ENCODE measurements at regions not wholly inside any gene's neighbourhood (a gene's known extent, or its start where the extent isn't known, plus 50 kb on each side); places are given as distances from the start of the nearest gene placed in this dataset.

DNA sequence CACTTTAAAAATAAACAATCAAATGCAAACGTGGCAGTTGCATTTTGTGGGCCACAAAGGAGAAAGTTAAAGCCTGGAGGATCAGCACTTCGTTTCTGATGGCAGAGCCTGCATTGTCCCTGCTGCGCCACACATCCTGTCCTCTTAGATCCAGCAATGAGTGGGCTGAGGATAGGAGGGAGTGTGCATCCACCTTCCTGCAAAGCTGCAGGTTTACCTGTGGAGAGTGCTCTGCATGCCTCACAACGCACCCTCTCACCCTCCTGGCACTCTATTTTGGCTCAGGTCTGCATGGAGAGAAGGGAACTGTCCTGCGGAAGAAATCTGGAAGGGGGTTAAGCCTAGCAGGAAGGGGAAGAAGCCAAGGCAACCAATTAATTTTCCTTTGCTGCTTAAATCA, 212.2 kb upstream of the SLC24A2 start:
- H3K56ac ChIP-seq (replicated peaks; ENCODE audit: insufficient read length, low read depth, low read length), result no peak overlapping the region
- no peak overlapping the region for H2BK20ac ChIP-seq (ENCODE audit: low read length)
- no peak overlapping the region for H4K8ac ChIP-seq (ENCODE audit: extremely low read depth, insufficient read depth, low read length)
- no peaks in the 10 kb centered on the region for H3K27me3 ChIP-seq (replicated peaks in 1 of 4; ENCODE audit: control insufficient read depth in 3 of 4, extremely low read depth in 1 of 4, insufficient read depth in 3 of 4, low read length in 3 of 4)
- no peak overlapping the region; the same call in 1 of the 2 replicates for H2BK12ac ChIP-seq (ENCODE audit: low read depth, low read length)
- H4K5ac ChIP-seq (ENCODE audit: insufficient read length, low read depth, low read length), result no peak overlapping the region
- H2AFZ ChIP-seq (ENCODE audit: low read length), result peak overlapping the region; percentile 88
- no peak overlapping the region for H3K14ac ChIP-seq (ENCODE audit: insufficient read length)
- CTCF ChIA-PET (ENCODE audit: partially characterized antibody), result no interaction called here
- no peak overlapping the region for H3K9ac ChIP-seq (replicated peaks in 1 of 4; ENCODE audit: extremely low read depth in 1 of 4, low read depth in 3 of 4, low read length in 3 of 4)
- no peaks in the 10 kb centered on the region for H3K79me2 ChIP-seq (ENCODE audit: control insufficient read depth in 1 of 2, insufficient read depth in 2 of 2, low read length in 2 of 2)
- no peak overlapping the region for H3K4me2 ChIP-seq (ENCODE audit: insufficient read depth in 1 of 2, low read depth in 2 of 2, low read length in 2 of 2)
- H3K4ac ChIP-seq (replicated peaks; ENCODE audit: insufficient read length, low read depth, low read length), result no peak overlapping the region
- no peaks in the 10 kb centered on the region for H3K79me1 ChIP-seq (ENCODE audit: low read depth, low read length)
- no peak overlapping the region for H3K27ac ChIP-seq (ENCODE audit: low read depth, low read length)
- TF ChIP-seq SIX5 (IDR thresholded peaks at IDR 0.05; ENCODE audit: low read depth, low read length) (no peak), RFX5 (IDR thresholded peaks at IDR 0.05; ENCODE audit: borderline replicate concordance, low read depth, low read length) (no peak), RNF2 (IDR thresholded peaks at IDR 0.05; ENCODE audit: borderline replicate concordance, low read depth, low read length, missing control alignments, poor library complexity, severe bottlenecking) (no peak), SIRT6 (IDR thresholded peaks at IDR 0.05; ENCODE audit: low read length) (no peak), CREB1 (IDR thresholded peaks at IDR 0.05) (no peak), SAP30 (IDR thresholded peaks at IDR 0.05; ENCODE audit: insufficient read depth, insufficient replicate concordance, low read length) (no peak), TAF1 (IDR thresholded peaks at IDR 0.05; ENCODE audit: low read depth, low read length) (no peak), POLR2A (IDR thresholded peaks at IDR 0.05; ENCODE audit: control extremely low read depth in 1 of 2, low read depth in 2 of 2, low read length in 2 of 2) (no peak), TAF7 (optimal IDR thresholded peaks at IDR 0.05; ENCODE audit: borderline replicate concordance, low read depth, low read length) (no peak)
- no peak overlapping the region for H4K91ac ChIP-seq (replicated peaks; ENCODE audit: insufficient read length, low read length)
- H3K9me3 ChIP-seq (ENCODE audit: insufficient read depth in 2 of 2, low read depth in 1 of 2, low read length in 1 of 2), result no peaks in the 10 kb centered on the region
- 0 out of 2 replicates have a peak overlapping the region, but pooled peaks have one; percentile 36 for H3K18ac ChIP-seq (ENCODE audit: extremely low read depth, low read length)
- WGBS, 2 experiments (ENCODE audit: extremely low coverage in 1 of 2, insufficient coverage in 1 of 2, insufficient read length in 1 of 2, insufficient replicate concordance in 2 of 2, low coverage in 1 of 2, low lambda C conversion rate in 2 of 2, missing lambda C conversion rate in 1 of 2), result 56% methylated on average over 5 of the region's 5 CpGs; no CpG with 5 or more reads in 1 of the 2 experiments
- peaks cover 0 to 5% (median 2%) of the 10 kb centered on the region in 4 experiments; a peak in 4 of 7 replicates for H3K4me1 ChIP-seq (replicated peaks in 1 of 4; ENCODE audit: control insufficient read depth in 3 of 4, insufficient read depth in 4 of 4, low read length in 3 of 4)
- H3K23me2 ChIP-seq (ENCODE audit: low read depth, low read length), result no peaks in the 10 kb centered on the region
- no peaks in the 10 kb centered on the region for H4K20me1 ChIP-seq (replicated peaks in 1 of 2; ENCODE audit: control insufficient read depth in 1 of 2, insufficient read depth in 2 of 2, low read length in 2 of 2)
- H2AK5ac ChIP-seq (ENCODE audit: low read depth, low read length), result no peak overlapping the region
- no peaks in the 10 kb centered on the region for H3K36me3 ChIP-seq (ENCODE audit: control insufficient read depth in 2 of 4, insufficient read depth in 4 of 4, low read length in 3 of 4)
- no peak overlapping the region for H3K23ac ChIP-seq (ENCODE audit: insufficient read length)
- H2BK5ac ChIP-seq (ENCODE audit: low read depth, low read length), result no peak overlapping the region
- no peak overlapping the region for H2BK120ac ChIP-seq (replicated peaks; ENCODE audit: low read depth, low read length)
- POLR2A ChIA-PET (ENCODE audit: partially characterized antibody), result no interaction called here
- DNase-seq (ENCODE audit: low read depth in 1 of 2, low spot score in 2 of 2) (no peak), FAIRE-seq (no peak)
- peak overlapping the region; percentile 90 for H2BK15ac ChIP-seq (ENCODE audit: low read length)
- H3K4me3 ChIP-seq (ENCODE audit: extremely low read depth in 1 of 4, insufficient read depth in 2 of 4, low read depth in 3 of 4, low read length in 4 of 4), result no peak overlapping the region

Measured in H1 (cell line).